Vagina (tissue), 2 donors: ENCODE measurements at regions not wholly inside any gene's neighbourhood (a gene's known extent, or its start where the extent isn't known, plus 50 kb on each side); places are given as distances from the start of the nearest gene placed in this dataset.
A peak's percentile ranks its signal among the peaks of the same experiment; 100 is the strongest.

Experiments used
- DNase-seq, 2 donors: peaks; one replicate each; pipeline ENCODE4 v3.0.0-alpha.2; 2017; ENCODE audit errors: extremely low spot score in 2 of 2
- H3K27ac ChIP-seq: fragments of 200-600 bp; sonication (generic); one replicate; pipeline ENCODE4 v1.5.1; 2019
- H3K27me3 ChIP-seq: fragments of 200-600 bp; sonication (generic); one replicate; pipeline ENCODE4 v1.5.1; 2019
- H3K36me3 ChIP-seq, 2 donors: fragments of 200-600 bp; sonication (generic); one replicate each; pipeline ENCODE4 v1.5.1; 2017 to 2019
- H3K4me1 ChIP-seq: fragments of 200-600 bp; sonication (generic); one replicate; pipeline ENCODE4 v1.5.1; 2019
- H3K4me3 ChIP-seq, 2 donors: fragments of 200-600 bp; sonication (generic); 1 replicate in 1 of 2; 2 replicates in 1 of 2; pipeline ENCODE4 v1.5.1; 2016 to 2019
- H3K9me3 ChIP-seq: fragments of 200-600 bp; sonication (generic); one replicate; pipeline ENCODE4 v1.5.1; 2019
- POLR2A ChIP-seq, 2 donors: fragments of 450-650 bp; IDR thresholded peaks; one replicate each; pipeline ENCODE4 v1.6.1; 2017; ENCODE audit warnings: antibody characterized with exemption in 2 of 2, mild to moderate bottlenecking in 2 of 2, moderate library complexity in 2 of 2
- POLR2AphosphoS5 ChIP-seq, 2 donors: sonication (generic); formaldehyde crosslinking; IDR thresholded peaks; one replicate each; pipeline ENCODE4 v1.9.0; 2017; ENCODE audit warnings: antibody characterized with exemption in 2 of 2, mild to moderate bottlenecking in 2 of 2, low read depth in 1 of 2; ENCODE audit not compliant: insufficient read depth in 1 of 2
- intact Hi-C: fragments of 100-400 bp; cut with DNase I; formaldehyde crosslinking; loops from one replicate; pipeline ENCODE4 v1.15.1; 2023
- TF ChIP-seq, protein P1 (sequence below), 3 experiments: fragments of 450-650 bp in 2 of 3; fragments of 200-600 bp in 1 of 3; sonication (generic) in 1 of 3; IDR thresholded peaks; one replicate each; pipeline ENCODE4 v1.5.1; 2017 to 2019; ENCODE audit warnings: antibody characterized with exemption in 3 of 3, mild to moderate bottlenecking in 2 of 3, moderate library complexity in 2 of 3

GRCh38 chr1:30300669-30301068, 422.7 kb downstream of the MATN1 start:
- DNase-seq = peak in 1 of 2 donors; percentile 20
- TF ChIP-seq POLR2AphosphoS5 (IDR thresholded peaks at IDR 0.05; ENCODE audit: insufficient read depth in 1 of 2, low read depth in 1 of 2) (no peak), POLR2A (IDR thresholded peaks at IDR 0.05) (no peak)
- TF ChIP-seq, protein P1, sequence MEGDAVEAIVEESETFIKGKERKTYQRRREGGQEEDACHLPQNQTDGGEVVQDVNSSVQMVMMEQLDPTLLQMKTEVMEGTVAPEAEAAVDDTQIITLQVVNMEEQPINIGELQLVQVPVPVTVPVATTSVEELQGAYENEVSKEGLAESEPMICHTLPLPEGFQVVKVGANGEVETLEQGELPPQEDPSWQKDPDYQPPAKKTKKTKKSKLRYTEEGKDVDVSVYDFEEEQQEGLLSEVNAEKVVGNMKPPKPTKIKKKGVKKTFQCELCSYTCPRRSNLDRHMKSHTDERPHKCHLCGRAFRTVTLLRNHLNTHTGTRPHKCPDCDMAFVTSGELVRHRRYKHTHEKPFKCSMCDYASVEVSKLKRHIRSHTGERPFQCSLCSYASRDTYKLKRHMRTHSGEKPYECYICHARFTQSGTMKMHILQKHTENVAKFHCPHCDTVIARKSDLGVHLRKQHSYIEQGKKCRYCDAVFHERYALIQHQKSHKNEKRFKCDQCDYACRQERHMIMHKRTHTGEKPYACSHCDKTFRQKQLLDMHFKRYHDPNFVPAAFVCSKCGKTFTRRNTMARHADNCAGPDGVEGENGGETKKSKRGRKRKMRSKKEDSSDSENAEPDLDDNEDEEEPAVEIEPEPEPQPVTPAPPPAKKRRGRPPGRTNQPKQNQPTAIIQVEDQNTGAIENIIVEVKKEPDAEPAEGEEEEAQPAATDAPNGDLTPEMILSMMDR (IDR thresholded peaks at IDR 0.05) = no peak
- no peaks in the 10 kb centered on the region for H3K27me3 ChIP-seq

DNA sequence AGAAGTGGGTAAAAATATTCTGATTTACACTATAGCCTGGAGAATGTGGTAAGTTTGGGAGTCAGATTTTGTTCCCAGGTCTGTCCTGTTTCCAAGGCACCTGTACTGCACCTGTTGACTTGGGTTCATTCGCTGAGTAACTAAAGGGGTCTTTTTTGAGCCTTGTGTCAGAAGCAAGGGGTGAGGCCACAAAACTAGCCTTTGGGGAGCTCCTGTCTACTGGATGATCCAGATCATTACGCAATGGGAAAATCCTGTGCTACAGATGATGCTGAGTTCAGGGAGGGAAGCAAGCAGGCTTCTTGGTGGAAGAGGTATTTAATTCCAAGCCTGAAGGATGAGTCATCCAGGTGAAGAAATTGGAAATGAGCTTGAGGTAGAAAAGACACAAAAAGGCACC, 424.0 kb downstream of the MATN1 start:
- H3K27me3 ChIP-seq = no peaks in the 10 kb centered on the region

More at GRCh38 chr1:30300669-30301068, 422.7 kb downstream of the MATN1 start:
- Histone ChIP-seq H3K4me3 (no peak overlapping the region), H3K9me3 (no peaks in the 10 kb centered on the region), H3K27ac (no peak overlapping the region), H3K36me3 (no peaks in the 10 kb centered on the region), H3K4me1 (no peaks in the 10 kb centered on the region)
- intact Hi-C loops = no loop called here

GRCh38 chr1:30295674-30296073, 427.7 kb downstream of the MATN1 start:
- no peaks in the 10 kb centered on the region for H3K36me3 ChIP-seq
- no peaks in the 10 kb centered on the region for H3K4me1 ChIP-seq
- TF ChIP-seq POLR2AphosphoS5 (IDR thresholded peaks at IDR 0.05; ENCODE audit: insufficient read depth in 1 of 2, low read depth in 1 of 2) = no peak
- TF ChIP-seq, protein P1 (IDR thresholded peaks at IDR 0.05) = no peak
- TF ChIP-seq POLR2A (IDR thresholded peaks at IDR 0.05) = no peak
- H3K4me3 ChIP-seq = no peak overlapping the region
- no peaks in the 10 kb centered on the region for H3K9me3 ChIP-seq
- DNase-seq = peak; percentile 54 to 61
- H3K27ac ChIP-seq = no peak overlapping the region
- no peaks in the 10 kb centered on the region for H3K27me3 ChIP-seq
- intact Hi-C loops = no loop called here

More for the DNA sequence above, 424.0 kb downstream of the MATN1 start:
- H3K9me3 ChIP-seq = no peaks in the 10 kb centered on the region
- TF ChIP-seq POLR2AphosphoS5 (IDR thresholded peaks at IDR 0.05; ENCODE audit: insufficient read depth in 1 of 2, low read depth in 1 of 2) (no peak), POLR2A (IDR thresholded peaks at IDR 0.05) (no peak)
- TF ChIP-seq, protein P1 (IDR thresholded peaks at IDR 0.05) = no peak
- peak in 1 of 2 donors; percentile 44 for DNase-seq
- no peak overlapping the region for H3K4me3 ChIP-seq
- H3K27ac ChIP-seq = no peak overlapping the region
- no peaks in the 10 kb centered on the region for H3K4me1 ChIP-seq
- no peaks in the 10 kb centered on the region for H3K36me3 ChIP-seq
- intact Hi-C loops = no loop called here

- intact Hi-C loops = no loop called here
- Histone ChIP-seq H3K27me3 (no peaks in the 10 kb centered on the region), H3K36me3 (no peaks in the 10 kb centered on the region), H3K27ac (no peak overlapping the region), H3K4me1 (no peaks in the 10 kb centered on the region), H3K9me3 (no peaks in the 10 kb centered on the region), H3K4me3 (no peak overlapping the region)
- TF ChIP-seq, protein P1 (IDR thresholded peaks at IDR 0.05) = no peak
- no peak for TF ChIP-seq POLR2AphosphoS5 (IDR thresholded peaks at IDR 0.05; ENCODE audit: insufficient read depth in 1 of 2, low read depth in 1 of 2)
- TF ChIP-seq POLR2A (IDR thresholded peaks at IDR 0.05) = no peak
- DNase-seq = no peak
Measured at GRCh38 chr1:30295266-30295665, 428.1 kb downstream of the MATN1 start.

DNA sequence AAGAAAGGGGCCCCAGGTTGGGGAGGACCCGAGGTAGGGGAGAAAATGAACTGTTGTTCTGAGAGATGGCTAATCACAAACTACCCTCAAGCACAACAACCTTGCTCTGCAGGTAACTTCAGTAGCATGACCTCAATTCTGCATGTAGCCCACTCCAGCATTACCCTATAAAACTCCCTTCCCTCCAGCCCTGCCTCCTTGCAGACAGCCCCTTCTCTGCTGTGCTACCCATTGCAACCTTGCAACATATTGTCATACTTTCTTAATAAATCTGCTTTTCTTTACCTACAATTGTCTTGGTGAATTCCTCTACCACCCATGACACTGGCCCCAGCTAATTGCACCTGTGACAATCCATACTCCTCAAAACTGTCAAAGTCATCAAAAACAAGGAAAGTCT, 428.9 kb downstream of the MATN1 start:
- intact Hi-C loops = no loop called here
- peak in 1 of 2 donors; percentile 32 for DNase-seq
- H3K4me1 ChIP-seq = no peaks in the 10 kb centered on the region
- H3K27me3 ChIP-seq = no peaks in the 10 kb centered on the region
- H3K4me3 ChIP-seq = no peak overlapping the region
- TF ChIP-seq POLR2A (IDR thresholded peaks at IDR 0.05) = no peak
- TF ChIP-seq, protein P1 (IDR thresholded peaks at IDR 0.05) = no peak
- TF ChIP-seq POLR2AphosphoS5 (IDR thresholded peaks at IDR 0.05; ENCODE audit: insufficient read depth in 1 of 2, low read depth in 1 of 2) = no peak
- no peaks in the 10 kb centered on the region for H3K9me3 ChIP-seq
- H3K27ac ChIP-seq = no peak overlapping the region
- no peaks in the 10 kb centered on the region for H3K36me3 ChIP-seq
